Astrocyte (in vitro differentiated cells and primary cell): ENCODE measurements at regions not wholly inside any gene's neighbourhood (a gene's known extent, or its start where the extent isn't known, plus 50 kb on each side); places are given as distances from the start of the nearest gene placed in this dataset.

Experiments
- DNase-seq: peaks from one replicate; pipeline ENCODE4 v3.0.0-alpha.2; 2010; ENCODE audit warnings: low read depth
- FAIRE-seq: peaks from 2 replicates; lab custom pipeline; 2011; peaks lifted over from hg19 to GRCh38; lab: Jason Lieb, UNC
- H2AFZ ChIP-seq: 2 replicates; pipeline ENCODE4 v1.6.0; 2012; ENCODE audit warnings: low read depth, low read length, inconsistent platforms
- H3K27ac ChIP-seq: 2 replicates; pipeline ENCODE4 v1.5.1; 2011; ENCODE audit warnings: low read depth, low read length, inconsistent platforms
- H3K27me3 ChIP-seq: 2 replicates; pipeline ENCODE4 v1.6.0; 2011; ENCODE audit warnings: low read length, inconsistent platforms; ENCODE audit not compliant: insufficient read depth
- H3K36me3 ChIP-seq: 2 replicates; pipeline ENCODE4 v1.5.1; 2011; ENCODE audit warnings: low read length, inconsistent platforms; ENCODE audit not compliant: insufficient read depth
- H3K4me1 ChIP-seq: 2 replicates; pipeline ENCODE4 v1.5.1; 2011; ENCODE audit warnings: low read length, inconsistent platforms; ENCODE audit not compliant: insufficient read depth
- H3K4me2 ChIP-seq: 2 replicates; pipeline ENCODE4 v1.6.0; 2012; ENCODE audit warnings: low read length, inconsistent platforms
- H3K4me3 ChIP-seq: 2 replicates; pipeline ENCODE4 v1.5.1; 2011; ENCODE audit warnings: low read depth, mild to moderate bottlenecking, low read length, inconsistent platforms; ENCODE audit not compliant: insufficient read depth
- H3K79me2 ChIP-seq: 2 replicates; pipeline ENCODE4 v1.6.0; 2012; ENCODE audit warnings: mild to moderate bottlenecking, low read length, inconsistent platforms; ENCODE audit not compliant: insufficient read depth
- H3K9ac ChIP-seq: 2 replicates; pipeline ENCODE4 v1.6.0; 2012; ENCODE audit warnings: mild to moderate bottlenecking, low read length, inconsistent platforms
- H3K9me3 ChIP-seq: 2 replicates; pipeline ENCODE4 v1.5.1; 2012; ENCODE audit warnings: low read depth, mild to moderate bottlenecking, low read length, inconsistent platforms; ENCODE audit not compliant: insufficient read depth
- H4K20me1 ChIP-seq: 2 replicates; pipeline ENCODE4 v1.6.0; 2012; ENCODE audit warnings: low read length, inconsistent platforms; ENCODE audit not compliant: insufficient read depth
- H3K27ac Mint-ChIP-seq: one replicate; pipeline ENCODE4 v1.8.0; 2021; ENCODE audit warnings: mild to moderate bottlenecking, mixed read lengths; ENCODE audit not compliant: unreplicated experiment
- H3K27me3 Mint-ChIP-seq: one replicate; pipeline ENCODE4 v1.8.0; 2021; ENCODE audit warnings: low read depth, mixed read lengths; ENCODE audit not compliant: unreplicated experiment
- H3K36me3 Mint-ChIP-seq: one replicate; pipeline ENCODE4 v1.8.0; 2021; ENCODE audit warnings: low read depth, mixed read lengths; ENCODE audit not compliant: unreplicated experiment
- H3K4me1 Mint-ChIP-seq: one replicate; pipeline ENCODE4 v1.8.0; 2021; ENCODE audit warnings: low read depth, mixed read lengths; ENCODE audit not compliant: unreplicated experiment
- H3K4me3 Mint-ChIP-seq: one replicate; pipeline ENCODE4 v1.8.0; 2021; ENCODE audit warnings: mild to moderate bottlenecking, moderate library complexity, mixed read lengths; ENCODE audit not compliant: unreplicated experiment
- H3K9me3 Mint-ChIP-seq: one replicate; pipeline ENCODE4 v1.8.0; 2021; ENCODE audit warnings: mild to moderate bottlenecking, mixed read lengths; ENCODE audit not compliant: unreplicated experiment
- EZH2 ChIP-seq: IDR thresholded peaks from 2 replicates; pipeline ENCODE4 v1.6.1; 2012; ENCODE audit warnings: mild to moderate bottlenecking, low read length, inconsistent platforms; ENCODE audit not compliant: insufficient read depth
- TF ChIP-seq, protein P1 (sequence below): IDR thresholded peaks from 2 replicates; pipeline ENCODE4 v1.5.1; 2011; ENCODE audit warnings: low read depth, mild to moderate bottlenecking, inconsistent platforms, low read length, moderate library complexity; ENCODE audit not compliant: insufficient read depth

DNA sequence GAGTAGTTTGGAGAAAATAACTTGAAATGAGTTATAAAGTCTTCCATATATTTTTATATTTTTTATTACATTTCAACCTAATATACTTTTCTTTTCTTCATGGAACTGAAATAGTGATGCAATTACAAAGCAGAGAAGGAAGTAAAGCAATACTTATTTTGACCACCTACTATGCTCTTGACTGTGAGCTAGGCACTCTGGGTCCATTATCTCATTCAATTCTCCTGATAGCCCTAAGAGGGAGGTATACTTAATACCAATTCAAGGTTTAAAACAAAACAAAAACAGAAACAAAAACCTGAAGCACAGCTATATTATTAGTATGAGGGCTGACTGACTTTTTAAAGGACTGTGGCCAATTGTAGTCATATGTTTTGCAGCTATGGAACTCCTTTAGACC lies 193.5 kb downstream of the MAD2L1 start:
- no peaks in the 10 kb centered on the region for H3K27me3 ChIP-seq
- H2AFZ ChIP-seq, result no peak overlapping the region
- Mint-ChIP-seq H3K9me3 (no peaks in the 10 kb centered on the region), H3K4me1 (no peaks in the 10 kb centered on the region), H3K36me3 (no peaks in the 10 kb centered on the region), H3K4me3 (no peak overlapping the region), H3K27ac (no peak overlapping the region), H3K27me3 (no peaks in the 10 kb centered on the region)
- H3K79me2 ChIP-seq, result no peaks in the 10 kb centered on the region
- H4K20me1 ChIP-seq, result no peaks in the 10 kb centered on the region
- H3K4me3 ChIP-seq, result no peak overlapping the region
- H3K9me3 ChIP-seq, result no peaks in the 10 kb centered on the region
- no peak for FAIRE-seq
- H3K27ac ChIP-seq, result no peak overlapping the region
- TF ChIP-seq, protein P1, sequence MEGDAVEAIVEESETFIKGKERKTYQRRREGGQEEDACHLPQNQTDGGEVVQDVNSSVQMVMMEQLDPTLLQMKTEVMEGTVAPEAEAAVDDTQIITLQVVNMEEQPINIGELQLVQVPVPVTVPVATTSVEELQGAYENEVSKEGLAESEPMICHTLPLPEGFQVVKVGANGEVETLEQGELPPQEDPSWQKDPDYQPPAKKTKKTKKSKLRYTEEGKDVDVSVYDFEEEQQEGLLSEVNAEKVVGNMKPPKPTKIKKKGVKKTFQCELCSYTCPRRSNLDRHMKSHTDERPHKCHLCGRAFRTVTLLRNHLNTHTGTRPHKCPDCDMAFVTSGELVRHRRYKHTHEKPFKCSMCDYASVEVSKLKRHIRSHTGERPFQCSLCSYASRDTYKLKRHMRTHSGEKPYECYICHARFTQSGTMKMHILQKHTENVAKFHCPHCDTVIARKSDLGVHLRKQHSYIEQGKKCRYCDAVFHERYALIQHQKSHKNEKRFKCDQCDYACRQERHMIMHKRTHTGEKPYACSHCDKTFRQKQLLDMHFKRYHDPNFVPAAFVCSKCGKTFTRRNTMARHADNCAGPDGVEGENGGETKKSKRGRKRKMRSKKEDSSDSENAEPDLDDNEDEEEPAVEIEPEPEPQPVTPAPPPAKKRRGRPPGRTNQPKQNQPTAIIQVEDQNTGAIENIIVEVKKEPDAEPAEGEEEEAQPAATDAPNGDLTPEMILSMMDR, result no peak
- no peak for TF ChIP-seq EZH2
- no peaks in the 10 kb centered on the region for H3K4me1 ChIP-seq
- DNase-seq, result no peak
- no peaks in the 10 kb centered on the region for H3K36me3 ChIP-seq
- H3K4me2 ChIP-seq, result no peak overlapping the region
- no peak overlapping the region for H3K9ac ChIP-seq

DNA sequence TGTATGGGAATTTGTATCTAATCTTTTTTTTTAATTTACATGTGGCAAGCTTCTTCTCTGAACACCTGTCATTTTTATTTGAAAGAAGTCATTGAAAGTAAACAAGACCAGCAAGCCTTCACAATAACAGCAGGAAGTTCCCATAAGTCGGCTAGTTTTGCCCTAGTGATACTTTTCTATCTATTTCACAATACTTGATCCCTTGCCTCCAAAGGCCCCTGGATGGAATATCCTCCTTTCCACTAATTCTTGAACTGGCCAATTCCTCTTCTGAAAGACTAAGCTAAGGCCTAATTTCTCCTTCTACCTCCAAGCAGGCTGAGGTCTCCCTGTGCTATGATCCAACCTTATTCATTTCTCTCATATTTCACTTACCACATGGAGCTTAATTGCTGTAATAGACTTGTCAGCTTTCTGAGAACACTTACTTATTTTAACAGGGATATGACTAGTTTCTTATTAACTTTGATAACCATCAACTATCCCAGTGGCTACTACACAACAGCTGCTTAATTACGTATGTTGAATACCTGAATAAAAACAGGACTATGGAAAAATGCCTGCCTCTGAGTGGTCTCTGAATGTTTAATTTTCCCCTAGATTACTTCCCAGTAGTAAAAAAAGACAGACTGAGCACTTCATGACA lies 194.2 kb downstream of the MAD2L1 start:
- H3K9me3 ChIP-seq, result no peaks in the 10 kb centered on the region
- Mint-ChIP-seq H3K27ac (no peak overlapping the region), H3K4me3 (no peak overlapping the region), H3K27me3 (no peaks in the 10 kb centered on the region), H3K36me3 (no peaks in the 10 kb centered on the region), H3K9me3 (no peaks in the 10 kb centered on the region), H3K4me1 (no peaks in the 10 kb centered on the region)
- no peak for DNase-seq
- no peaks in the 10 kb centered on the region for H4K20me1 ChIP-seq
- no peak for FAIRE-seq
- TF ChIP-seq EZH2, result no peak
- TF ChIP-seq, protein P1, result no peak
- no peaks in the 10 kb centered on the region for H3K79me2 ChIP-seq
- H3K4me3 ChIP-seq, result no peak overlapping the region
- H3K36me3 ChIP-seq, result no peaks in the 10 kb centered on the region
- no peak overlapping the region for H2AFZ ChIP-seq
- no peak overlapping the region for H3K9ac ChIP-seq
- H3K27ac ChIP-seq, result no peak overlapping the region
- no peaks in the 10 kb centered on the region for H3K4me1 ChIP-seq
- H3K27me3 ChIP-seq, result no peaks in the 10 kb centered on the region
- no peak overlapping the region for H3K4me2 ChIP-seq

DNA sequence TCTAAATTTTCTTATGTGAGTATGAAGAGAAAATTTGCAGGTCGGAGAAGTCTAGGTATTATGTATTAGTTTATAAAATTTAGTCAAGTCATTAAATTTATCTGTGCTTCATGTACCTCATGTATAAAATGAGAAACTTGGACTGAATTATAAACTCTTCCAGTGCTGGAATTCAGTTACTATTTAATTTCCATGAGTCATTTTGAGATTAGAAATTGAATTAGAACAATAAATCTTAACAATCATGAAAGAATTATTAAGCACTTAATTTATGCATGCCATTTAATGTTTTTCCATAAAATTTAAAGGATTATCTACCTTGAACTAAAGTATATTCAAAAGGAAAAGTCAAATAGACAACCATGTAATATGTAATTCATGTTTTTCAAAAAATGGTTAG lies 195.8 kb downstream of the MAD2L1 start:
- H3K27ac ChIP-seq, result no peak overlapping the region
- H3K79me2 ChIP-seq, result no peaks in the 10 kb centered on the region
- H3K9me3 ChIP-seq, result no peaks in the 10 kb centered on the region
- Mint-ChIP-seq H3K27ac (no peak overlapping the region), H3K36me3 (no peaks in the 10 kb centered on the region), H3K27me3 (no peaks in the 10 kb centered on the region), H3K4me3 (no peak overlapping the region), H3K4me1 (no peaks in the 10 kb centered on the region), H3K9me3 (no peaks in the 10 kb centered on the region)
- DNase-seq (no peak), FAIRE-seq (no peak)
- TF ChIP-seq EZH2, result no peak
- TF ChIP-seq, protein P1, result no peak
- no peaks in the 10 kb centered on the region for H3K4me1 ChIP-seq
- no peak overlapping the region for H2AFZ ChIP-seq
- no peak overlapping the region for H3K4me2 ChIP-seq
- H3K36me3 ChIP-seq, result no peaks in the 10 kb centered on the region
- no peak overlapping the region for H3K4me3 ChIP-seq
- no peaks in the 10 kb centered on the region for H4K20me1 ChIP-seq
- no peaks in the 10 kb centered on the region for H3K27me3 ChIP-seq
- no peak overlapping the region for H3K9ac ChIP-seq
